Erythroblast (primary cell): ENCODE measurements at regions not wholly inside any gene's neighbourhood (a gene's known extent, or its start where the extent isn't known, plus 50 kb on each side); places are given as distances from the start of the nearest gene placed in this dataset.

ENCODE experiments used
- GATA1 ChIP-seq: IDR thresholded peaks from 2 replicates; pipeline ENCODE4 v1.6.1; 2011; ENCODE audit warnings: low read depth, mild to moderate bottlenecking, control low read depth, low read length, moderate library complexity
- POLR2A ChIP-seq: IDR thresholded peaks from 2 replicates; pipeline ENCODE4 v1.6.1; 2011; ENCODE audit warnings: mild to moderate bottlenecking, low read length

DNA sequence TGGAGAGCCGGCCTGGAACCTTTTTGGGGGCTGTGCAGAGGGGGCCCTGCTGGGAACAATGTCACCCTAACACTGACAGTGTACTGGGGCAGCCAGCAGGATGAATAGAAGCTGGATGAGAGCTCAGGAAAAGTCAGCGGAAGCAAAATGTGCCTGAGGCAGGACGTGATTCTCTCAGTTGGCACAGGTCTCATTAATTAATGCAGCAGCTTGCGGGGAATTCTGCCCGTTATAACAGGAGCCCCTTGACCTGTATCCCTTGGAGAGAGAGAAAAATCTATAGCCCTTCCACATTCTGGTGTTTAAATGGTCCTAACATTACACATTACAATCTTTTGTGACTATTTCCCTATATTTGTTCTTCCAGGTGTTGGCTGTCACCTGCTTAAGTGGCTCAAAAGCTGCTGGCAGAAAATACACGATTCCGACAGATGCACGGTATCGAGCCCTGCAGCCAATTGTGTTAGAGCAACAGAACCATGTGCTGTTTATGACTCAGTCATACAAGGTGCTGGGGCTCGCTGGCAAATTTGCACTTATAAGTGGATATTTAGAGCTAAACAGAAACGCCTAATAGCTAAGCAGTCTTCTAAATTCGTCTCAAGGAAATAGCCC, 854.7 kb downstream of the AACS start:
- TF ChIP-seq POLR2A: no peak
- TF ChIP-seq GATA1: no peak
